Keratinocyte (primary cell): ENCODE measurements at regions not wholly inside any gene's neighbourhood (a gene's known extent, or its start where the extent isn't known, plus 50 kb on each side); places are given as distances from the start of the nearest gene placed in this dataset.

ENCODE experiments used
- EZH2 ChIP-seq: IDR thresholded peaks from one replicate; pipeline ENCODE4 v1.6.1; 2012; ENCODE audit warnings: inconsistent platforms, mild to moderate bottlenecking, low read length, moderate library complexity
- TF ChIP-seq, protein P1 (sequence below), 3 experiments: IDR thresholded peaks in 1 of 3; conservative IDR thresholded peaks in 1 of 3; optimal IDR thresholded peaks in 1 of 3; 2 replicates in 2 of 3; 3 replicates in 1 of 3; pipeline versions ENCODE3 to v1.5.1; 2011; ENCODE audit warnings: low read length in 3 of 3, mild to moderate bottlenecking in 3 of 3, moderate library complexity in 2 of 3, control low read depth in 1 of 3, inconsistent platforms in 1 of 3; ENCODE audit not compliant: insufficient read depth in 2 of 3; ENCODE audit errors: extremely low read depth in 1 of 3

DNA sequence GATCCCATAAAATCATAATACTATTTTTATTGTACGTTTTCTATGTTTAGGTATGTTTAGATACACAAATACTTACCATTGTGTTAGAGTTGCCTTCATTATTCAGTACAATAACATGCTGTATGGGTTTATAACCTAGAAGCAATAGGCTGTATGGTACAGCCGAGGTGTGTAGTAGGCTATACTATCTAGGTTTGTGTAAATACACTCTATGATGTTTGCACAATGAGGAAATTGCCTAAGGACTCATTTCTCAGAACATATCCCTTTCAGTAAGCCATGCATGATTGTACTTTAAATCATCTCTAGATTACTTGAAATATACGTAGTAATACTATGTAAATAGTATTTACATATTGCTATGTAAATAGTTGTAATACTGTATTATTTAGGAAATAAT, 156.7 kb downstream of the CDCA7 start:
- TF ChIP-seq, protein P1, sequence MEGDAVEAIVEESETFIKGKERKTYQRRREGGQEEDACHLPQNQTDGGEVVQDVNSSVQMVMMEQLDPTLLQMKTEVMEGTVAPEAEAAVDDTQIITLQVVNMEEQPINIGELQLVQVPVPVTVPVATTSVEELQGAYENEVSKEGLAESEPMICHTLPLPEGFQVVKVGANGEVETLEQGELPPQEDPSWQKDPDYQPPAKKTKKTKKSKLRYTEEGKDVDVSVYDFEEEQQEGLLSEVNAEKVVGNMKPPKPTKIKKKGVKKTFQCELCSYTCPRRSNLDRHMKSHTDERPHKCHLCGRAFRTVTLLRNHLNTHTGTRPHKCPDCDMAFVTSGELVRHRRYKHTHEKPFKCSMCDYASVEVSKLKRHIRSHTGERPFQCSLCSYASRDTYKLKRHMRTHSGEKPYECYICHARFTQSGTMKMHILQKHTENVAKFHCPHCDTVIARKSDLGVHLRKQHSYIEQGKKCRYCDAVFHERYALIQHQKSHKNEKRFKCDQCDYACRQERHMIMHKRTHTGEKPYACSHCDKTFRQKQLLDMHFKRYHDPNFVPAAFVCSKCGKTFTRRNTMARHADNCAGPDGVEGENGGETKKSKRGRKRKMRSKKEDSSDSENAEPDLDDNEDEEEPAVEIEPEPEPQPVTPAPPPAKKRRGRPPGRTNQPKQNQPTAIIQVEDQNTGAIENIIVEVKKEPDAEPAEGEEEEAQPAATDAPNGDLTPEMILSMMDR (optimal IDR thresholded peaks at IDR 0.05 in 1 of 3, IDR thresholded peaks at IDR 0.05 in 1 of 3, conservative IDR thresholded peaks at IDR 0.05 in 1 of 3; ENCODE audit: extremely low read depth in 1 of 3, insufficient read depth in 2 of 3, low read length in 3 of 3) = no peak
- no peak for TF ChIP-seq EZH2
